ENCODE measurements at regions not wholly inside any gene's neighbourhood (a gene's known extent, or its start where the extent isn't known, plus 50 kb on each side); places are given as distances from the start of the nearest gene placed in this dataset.

DNA sequence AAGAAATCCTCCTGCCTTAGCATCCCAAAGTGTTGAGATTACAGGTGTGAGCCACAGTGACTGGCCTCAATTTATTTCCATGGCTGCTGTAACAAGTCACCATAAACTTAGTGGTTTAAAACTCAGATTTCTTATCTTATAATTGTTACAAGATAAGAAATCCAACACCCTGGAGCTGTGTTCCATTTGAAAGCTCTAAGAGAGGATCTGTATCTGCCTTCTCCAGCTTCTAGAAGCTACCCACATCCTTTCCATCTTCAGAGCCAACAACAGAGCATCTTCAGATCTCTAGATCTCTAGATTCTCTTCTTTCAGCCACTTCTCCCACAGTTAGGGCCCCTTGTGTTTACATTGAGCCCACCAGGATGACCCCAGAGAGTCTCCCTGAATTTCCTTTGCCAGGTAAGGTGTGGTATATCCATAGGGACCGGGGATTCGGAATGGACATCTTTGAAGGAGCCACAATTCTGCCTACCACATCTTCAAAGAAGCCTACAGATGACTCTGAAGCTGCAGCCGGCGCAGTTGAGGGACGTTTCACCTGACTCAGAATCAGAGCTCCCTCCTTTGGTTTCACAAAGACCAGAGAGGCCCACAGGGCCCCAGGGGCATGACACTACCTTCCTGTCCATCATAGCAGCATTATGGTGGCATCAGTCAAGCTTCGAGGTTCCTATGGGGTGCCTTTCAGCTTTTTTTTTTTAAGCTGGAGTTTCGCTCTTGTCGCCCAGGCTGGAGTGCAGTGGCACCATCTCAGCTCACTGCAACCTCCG is 87.0 kb upstream of the IGF1R start:
- no peak for DNase-seq (ENCODE audit: low spot score)

DNA sequence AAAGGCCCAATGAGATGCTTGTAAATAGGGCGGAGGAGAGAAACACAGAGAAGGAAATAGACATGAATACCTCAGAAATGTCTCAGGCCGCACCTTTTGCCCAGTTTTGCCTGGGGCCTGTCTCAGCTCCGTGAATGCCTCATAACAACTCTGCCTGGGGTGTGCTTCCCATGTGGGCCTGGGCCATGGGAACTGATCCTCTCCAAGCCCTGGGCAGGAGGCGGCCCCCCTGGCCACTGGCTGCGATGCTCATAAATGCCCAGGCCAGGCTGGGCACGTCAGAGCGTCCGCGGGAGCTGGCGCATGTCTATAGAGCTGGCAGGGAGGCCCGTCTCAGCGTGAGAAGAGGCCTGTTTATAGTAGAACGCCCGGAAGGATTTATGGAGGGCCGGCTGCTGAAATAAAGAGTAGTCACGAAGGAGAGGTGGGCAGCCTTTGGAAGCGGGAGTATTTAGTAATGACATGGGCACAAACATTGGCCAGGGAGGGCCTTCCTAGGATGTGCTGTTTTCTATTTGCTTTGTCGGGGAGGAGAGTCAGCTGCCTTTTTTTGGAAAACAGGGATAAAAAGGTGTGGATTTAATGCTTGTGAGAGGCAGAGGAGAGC is 85.9 kb upstream of the IGF1R start:
- DNase-seq (ENCODE audit: low spot score): no peak

DNA sequence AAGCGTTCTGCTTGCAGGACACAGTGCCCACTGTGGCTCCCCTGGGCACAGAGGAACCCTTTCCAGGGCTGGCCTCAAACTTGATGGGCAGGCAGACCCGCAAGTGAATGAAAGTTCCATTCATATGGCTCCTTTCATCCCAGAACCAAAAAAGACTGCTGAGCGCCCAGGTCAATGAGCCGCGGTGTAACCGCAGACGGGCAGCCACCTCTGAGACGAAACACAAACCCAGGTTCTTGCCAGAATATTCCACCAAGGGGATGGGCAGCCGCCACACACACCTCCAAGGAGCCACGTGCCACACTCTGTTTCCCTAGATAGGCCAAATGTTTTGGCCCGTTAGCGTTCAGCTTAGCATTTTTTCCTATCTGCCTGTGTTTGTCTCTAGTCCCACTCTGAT is 82.8 kb upstream of the IGF1R start:
- DNase-seq (ENCODE audit: low spot score): no peak

DNA sequence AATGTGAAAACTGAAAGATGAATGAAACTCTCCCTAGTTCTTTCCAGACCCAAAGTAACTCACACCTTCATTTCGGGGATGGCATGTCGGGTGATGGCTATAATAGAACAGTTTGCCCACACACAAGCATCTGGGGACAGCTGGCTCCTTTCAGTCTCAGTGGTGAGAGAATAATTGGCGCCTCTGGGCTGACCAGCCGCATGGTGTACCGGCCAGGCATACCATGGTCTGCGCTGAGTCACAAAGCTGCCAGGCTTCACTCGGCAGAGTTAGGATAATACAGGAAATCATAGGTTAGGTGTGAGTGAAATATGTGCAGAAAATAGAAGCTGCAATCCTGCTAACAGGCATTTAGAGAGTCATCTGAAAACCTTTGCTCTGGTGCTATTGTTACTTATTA is 80.4 kb upstream of the IGF1R start:
- no peak for DNase-seq (ENCODE audit: low spot score)

DNA sequence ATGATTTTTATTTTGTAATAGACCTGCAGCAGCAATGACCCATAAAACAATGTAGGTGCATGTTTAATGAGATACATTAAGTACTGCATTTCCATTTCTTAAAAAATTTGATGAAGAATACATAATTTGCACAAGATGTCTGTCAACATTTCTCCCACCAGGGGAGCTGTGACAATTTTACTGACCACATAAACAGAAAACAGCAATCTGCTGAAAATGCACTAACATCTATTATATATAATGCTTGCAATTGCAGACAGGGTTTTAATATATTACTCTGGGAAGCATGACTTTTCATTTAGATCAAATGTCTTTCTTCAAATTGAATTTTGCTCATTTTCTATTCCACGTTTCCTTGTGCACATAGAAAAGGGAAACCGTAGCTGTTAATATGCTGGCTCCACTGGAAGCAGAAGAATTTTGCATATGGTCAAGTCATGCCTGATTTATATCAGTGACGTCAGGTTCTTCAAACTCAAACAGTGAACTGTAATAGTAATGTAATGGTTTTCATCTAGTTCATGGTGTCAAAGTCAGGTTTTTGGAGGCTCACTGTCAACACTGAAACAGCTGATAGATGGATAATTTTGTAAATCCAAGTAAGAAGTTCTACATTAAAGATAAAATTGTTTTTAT is 79.8 kb upstream of the IGF1R start:
- DNase-seq (ENCODE audit: low spot score): no peak

DNA sequence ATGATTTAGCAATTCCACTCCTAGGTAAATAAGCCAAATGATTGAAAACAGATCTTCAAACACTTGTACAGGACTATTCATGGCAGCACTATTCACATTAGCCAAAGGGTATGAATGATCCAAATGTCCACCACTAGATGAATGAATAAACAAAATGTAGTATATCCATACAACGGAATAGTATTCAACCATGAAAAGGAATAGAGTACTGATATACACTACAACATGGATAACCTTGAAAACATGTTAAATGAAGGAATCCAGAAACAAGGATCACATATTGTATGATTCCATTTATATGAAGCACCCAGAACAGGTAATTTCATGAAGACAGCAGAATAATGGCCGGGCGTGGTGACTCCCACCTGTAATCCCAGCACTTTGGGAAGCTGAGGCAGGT is 78.2 kb upstream of the IGF1R start:
- DNase-seq (ENCODE audit: low spot score): no peak

DNA sequence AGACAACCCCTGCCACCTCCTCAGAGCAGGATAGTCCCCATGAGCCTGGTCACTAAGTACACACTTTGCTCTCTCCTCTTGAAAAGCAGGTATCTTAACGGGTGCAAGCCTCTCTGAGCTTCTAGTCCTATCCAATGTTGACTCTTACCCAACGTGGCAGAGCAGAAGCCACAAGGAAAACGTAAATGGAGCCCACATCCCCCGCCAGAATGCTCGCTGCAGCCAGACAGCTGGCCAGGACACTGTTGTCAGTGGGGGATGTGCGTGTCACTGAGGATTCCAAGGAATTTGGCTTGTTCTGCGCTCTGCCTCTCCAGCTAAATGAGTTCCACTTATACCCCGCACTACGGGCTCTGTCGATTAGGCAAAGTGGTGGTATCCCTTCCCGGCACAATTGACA is 67.8 kb upstream of the IGF1R start:
- no peak for DNase-seq (ENCODE audit: low spot score)

DNA sequence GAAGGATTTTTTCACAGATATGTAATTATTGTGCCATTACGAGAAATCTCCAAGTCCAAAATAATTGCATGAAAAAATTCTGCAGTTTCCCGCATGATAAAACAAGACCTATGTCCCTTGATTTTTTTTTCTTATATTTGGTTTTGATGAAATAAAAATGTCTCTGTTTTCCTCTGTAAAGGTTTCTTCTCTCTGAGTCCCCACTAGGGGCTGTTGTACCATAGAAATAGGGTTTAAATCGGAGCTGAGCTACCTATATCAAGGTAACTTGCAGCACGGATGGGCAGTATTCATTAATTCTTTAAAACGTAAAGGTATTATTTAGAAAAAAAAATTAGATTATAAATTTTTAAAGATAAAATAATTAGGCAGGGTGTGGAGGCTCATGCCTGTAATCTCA is 66.6 kb upstream of the IGF1R start:
- no peak for DNase-seq (ENCODE audit: low spot score)

DNA sequence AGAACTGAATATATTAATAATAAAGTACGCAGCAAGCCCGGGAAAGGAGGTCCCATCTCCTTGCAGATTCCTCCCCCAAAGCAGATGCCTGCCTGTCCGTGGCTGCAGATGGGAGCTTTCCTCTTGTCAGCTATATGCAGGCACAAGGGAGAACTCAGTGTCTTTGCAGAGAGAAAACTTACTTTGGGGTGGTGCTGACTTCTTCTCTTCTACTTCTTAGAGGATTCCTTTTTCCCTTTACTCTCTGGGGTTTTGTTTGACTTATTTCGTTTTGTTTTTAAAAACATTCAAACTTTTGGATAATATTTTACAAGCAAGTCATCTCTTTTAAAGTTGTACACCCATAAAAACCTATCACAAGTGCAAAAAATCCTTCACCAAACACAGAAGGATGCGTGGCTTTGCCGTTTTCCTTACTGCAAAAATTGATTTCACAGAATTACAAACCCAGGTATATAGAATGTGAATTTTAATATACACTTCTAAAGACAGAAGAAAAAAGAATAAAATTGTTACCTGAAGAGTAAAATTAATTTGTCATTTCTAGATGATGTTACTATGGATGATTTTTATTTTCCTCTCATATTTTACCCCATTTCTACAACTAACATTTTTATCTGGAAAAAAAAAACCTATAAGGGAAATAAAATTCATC is 65.3 kb upstream of the IGF1R start:
- DNase-seq (ENCODE audit: low spot score): no peak

DNA sequence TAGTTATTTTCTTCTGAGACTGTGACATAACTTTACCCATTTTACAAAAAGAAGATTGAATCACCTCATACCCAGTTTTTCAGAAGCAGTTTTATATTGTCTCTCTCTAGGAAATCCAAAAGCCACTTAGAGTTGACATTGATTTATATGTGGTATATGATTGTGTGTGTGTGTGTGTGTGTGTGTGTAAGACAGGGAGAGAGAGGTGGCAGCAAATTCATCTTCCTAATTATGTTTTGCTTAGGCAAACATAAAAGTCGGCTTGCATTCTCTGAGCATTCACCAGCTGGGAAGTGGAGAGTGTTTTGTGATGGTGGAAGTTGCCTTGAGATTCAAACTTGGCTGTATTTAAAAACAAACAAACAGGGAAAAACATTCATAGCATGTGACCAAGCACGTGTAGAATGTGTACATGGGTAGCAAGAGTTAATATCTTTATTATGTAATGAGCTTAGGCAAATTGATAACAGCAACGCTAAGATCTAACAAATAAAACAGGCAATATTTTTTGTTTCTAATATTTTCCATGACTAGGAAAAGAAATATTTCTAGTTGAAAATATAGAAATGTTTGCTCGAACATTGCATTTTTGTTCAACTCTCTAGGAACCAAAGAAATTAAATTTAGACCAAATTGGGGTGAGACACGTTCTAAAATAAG is 64.4 kb upstream of the IGF1R start:
- no peak for DNase-seq (ENCODE audit: low spot score)

DNA sequence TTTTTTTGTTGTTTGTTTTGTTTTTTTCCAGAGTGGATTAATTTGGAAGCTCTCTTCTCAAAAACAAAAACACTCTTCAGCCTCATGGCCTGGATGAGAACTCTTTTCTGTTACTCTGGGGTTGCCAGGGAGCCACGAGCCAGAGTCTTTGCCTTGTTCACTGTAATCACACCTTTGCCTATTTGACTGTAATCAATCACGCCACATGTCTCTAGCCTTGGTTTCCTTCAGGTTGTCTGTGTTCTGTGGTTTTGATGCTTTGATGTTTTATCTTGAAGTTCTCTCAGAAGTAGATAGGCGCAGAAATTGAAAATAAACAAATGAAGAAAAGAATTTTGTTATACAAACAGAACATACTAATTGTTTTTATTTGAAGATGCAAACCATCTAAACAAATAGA is 62.3 kb upstream of the IGF1R start:
- DNase-seq (ENCODE audit: low spot score): no peak

DNA sequence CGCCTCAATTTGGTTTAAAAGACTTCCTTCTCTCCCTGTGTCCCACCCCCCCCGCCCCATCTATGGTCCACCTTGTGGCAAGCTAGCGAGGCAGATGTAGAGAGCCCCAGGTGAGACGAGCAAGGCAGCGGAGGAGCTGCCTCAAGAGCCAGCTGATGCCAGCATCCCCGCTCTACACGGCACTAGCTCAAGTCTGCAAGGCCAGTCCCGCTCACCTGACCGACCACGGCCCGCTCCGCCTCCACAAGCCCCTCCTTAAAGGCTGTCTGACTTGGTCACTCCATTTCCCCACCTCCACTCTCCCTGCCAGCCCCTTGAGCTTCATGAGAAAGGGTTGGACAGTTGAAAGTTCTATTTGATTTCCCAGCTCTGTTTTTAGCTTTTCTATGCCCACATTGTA is 56.2 kb upstream of the IGF1R start:
- DNase-seq (ENCODE audit: low spot score): no peak

DNA sequence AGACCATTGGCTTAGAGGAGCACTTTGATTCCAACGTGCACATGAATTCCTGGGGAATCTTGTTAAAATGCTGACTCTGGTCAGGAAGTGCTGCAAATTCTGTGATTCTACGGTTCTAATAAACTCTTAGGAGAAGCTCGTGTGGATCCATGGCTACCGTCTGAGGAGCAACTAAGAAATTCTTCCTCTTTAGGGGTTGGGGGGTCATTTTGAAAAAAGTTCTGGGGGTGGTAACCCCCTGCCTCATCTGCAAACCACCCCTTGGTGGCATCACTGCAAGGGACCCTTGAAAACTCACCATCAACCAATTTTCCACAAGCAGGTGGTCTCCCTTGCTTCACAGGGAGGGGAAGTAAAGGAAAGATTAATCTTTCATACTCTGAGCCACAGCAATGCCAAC is 52.2 kb upstream of the IGF1R start:
- DNase-seq (ENCODE audit: low spot score): no peak

DNA sequence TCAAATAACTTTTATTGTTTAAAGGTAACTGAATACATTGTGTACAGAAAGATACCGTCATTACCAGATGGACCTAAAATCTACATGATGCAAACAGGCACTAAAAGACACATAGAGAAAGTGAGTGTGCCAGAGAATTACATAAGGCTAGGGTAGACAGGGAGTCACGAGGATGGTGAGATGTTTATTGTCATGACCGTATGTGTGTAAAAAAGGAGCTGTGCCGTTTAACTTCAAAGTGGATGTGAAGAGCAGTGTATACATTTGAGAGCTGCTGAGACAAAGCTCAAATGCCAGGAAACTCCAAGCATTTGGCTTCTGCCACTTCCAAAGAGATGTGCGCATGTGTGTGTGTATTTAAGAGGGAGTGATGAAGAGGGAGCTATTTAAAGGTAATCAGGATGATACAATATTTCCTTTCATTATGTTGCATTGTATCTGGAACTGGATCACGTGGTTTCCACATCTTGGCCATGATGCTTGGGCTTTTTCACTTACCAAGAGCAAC is 51.4 kb upstream of the IGF1R start:
- no peak for DNase-seq (ENCODE audit: low spot score)

DNA sequence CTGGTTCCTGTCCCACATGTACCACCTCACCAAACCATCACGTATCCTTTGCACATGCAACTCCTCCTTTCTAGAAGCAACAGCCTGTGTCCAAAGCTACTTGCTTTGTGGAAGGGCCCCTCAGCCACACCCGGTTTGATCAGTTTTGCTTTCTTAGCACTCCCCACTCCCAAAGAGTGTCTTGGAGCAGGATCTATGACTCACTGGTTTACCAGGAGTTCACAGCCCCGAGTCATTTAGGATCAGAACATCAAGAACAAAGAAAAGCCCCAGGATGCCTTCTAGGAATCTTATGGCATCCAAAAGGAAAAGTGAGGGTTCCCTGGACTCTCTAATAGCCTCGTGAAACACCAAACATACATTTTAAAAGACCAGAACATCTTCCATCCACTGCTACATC is 50.7 kb upstream of the IGF1R start:
- DNase-seq (ENCODE audit: low spot score): no peak

All from putamen (tissue), 1 donor.